A673 (cell line): ENCODE measurements at regions not wholly inside any gene's neighbourhood (a gene's known extent, or its start where the extent isn't known, plus 50 kb on each side); places are given as distances from the start of the nearest gene placed in this dataset.

Experiments used
- EZH2 ChIP-seq: fragments of 200-600 bp; sonication (generic); IDR thresholded peaks from 2 replicates; pipeline ENCODE4 v1.6.1; 2017; ENCODE audit warnings: borderline replicate concordance, low read depth, mild to moderate bottlenecking, mixed read lengths, antibody characterized with exemption, low read length; ENCODE audit not compliant: poor library complexity, severe bottlenecking
- TF ChIP-seq, protein P1 (sequence below): fragments of 300-800, 200-600 bp; sonication (generic); conservative IDR thresholded peaks from 2 replicates; pipeline ENCODE4 v1.5.1; 2017; ENCODE audit warnings: low read depth, mild to moderate bottlenecking, antibody characterized with exemption, low read length, moderate library complexity, mixed read lengths

DNA sequence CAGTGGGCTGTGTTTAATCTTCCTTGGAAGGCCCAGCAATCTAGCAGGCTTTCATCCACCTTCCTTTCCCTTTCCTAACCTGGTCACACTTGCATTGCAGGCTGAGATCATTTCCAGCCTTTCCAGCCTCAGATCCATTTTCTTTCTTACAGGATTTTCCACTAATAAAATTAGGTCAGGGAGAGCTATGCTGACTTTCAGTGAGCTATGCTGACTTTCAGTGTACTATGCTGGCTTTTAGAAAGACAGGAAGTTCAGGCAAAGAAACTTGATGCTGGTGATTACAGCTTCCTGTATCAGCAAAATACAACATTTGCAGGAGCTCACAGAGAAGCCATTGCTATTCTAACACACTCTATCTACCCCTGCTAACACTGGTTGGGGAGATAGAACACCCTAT is 735.0 kb downstream of the CCDC85A start:
- TF ChIP-seq, protein P1, sequence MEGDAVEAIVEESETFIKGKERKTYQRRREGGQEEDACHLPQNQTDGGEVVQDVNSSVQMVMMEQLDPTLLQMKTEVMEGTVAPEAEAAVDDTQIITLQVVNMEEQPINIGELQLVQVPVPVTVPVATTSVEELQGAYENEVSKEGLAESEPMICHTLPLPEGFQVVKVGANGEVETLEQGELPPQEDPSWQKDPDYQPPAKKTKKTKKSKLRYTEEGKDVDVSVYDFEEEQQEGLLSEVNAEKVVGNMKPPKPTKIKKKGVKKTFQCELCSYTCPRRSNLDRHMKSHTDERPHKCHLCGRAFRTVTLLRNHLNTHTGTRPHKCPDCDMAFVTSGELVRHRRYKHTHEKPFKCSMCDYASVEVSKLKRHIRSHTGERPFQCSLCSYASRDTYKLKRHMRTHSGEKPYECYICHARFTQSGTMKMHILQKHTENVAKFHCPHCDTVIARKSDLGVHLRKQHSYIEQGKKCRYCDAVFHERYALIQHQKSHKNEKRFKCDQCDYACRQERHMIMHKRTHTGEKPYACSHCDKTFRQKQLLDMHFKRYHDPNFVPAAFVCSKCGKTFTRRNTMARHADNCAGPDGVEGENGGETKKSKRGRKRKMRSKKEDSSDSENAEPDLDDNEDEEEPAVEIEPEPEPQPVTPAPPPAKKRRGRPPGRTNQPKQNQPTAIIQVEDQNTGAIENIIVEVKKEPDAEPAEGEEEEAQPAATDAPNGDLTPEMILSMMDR: no peak
- no peak for TF ChIP-seq EZH2
